ENCODE measurements at regions not wholly inside any gene's neighbourhood (a gene's known extent, or its start where the extent isn't known, plus 50 kb on each side); places are given as distances from the start of the nearest gene placed in this dataset.

- intact Hi-C loops (cut with micrococcal nuclease) = loop anchor here (1.0 to 10.0 kb wide), 11 partner anchors 189 to 1868 kb away; no protein-coding TSS in a partner anchor
- TF ChIP-seq MXI1 (IDR thresholded peaks at IDR 0.05; ENCODE audit: borderline replicate concordance, low read depth, low read length) = no peak
- TF ChIP-seq ELK1 (IDR thresholded peaks at IDR 0.05; ENCODE audit: borderline replicate concordance, low read depth, low read length) = no peak
- no peak; the same call in 1 of the 2 replicates for TF ChIP-seq CHD1 (IDR thresholded peaks at IDR 0.05; ENCODE audit: low read depth, low read length)
- peak; percentile 97 for TF ChIP-seq SMC3 (IDR thresholded peaks at IDR 0.05; ENCODE audit: low read depth, low read length)
- no peak for TF ChIP-seq RFX5 (IDR thresholded peaks at IDR 0.05; ENCODE audit: low read depth, low read length)
- peak; percentile 86 for TF ChIP-seq CEBPB (IDR thresholded peaks at IDR 0.05; ENCODE audit: low read depth, low read length)
- no peak for TF ChIP-seq USF2 (IDR thresholded peaks at IDR 0.05; ENCODE audit: low read depth, low read length)
- TF ChIP-seq NFE2L2 (IDR thresholded peaks at IDR 0.05; ENCODE audit: low read depth, low read length) = no peak
- TF ChIP-seq FOS (IDR thresholded peaks at IDR 0.05; ENCODE audit: low read depth, low read length) = no peak
- 0 out of 2 replicates have a peak, but pooled peaks have one; percentile 37 for TF ChIP-seq POLR2A (IDR thresholded peaks at IDR 0.05; ENCODE audit: low read depth, low read length)
- TF ChIP-seq BHLHE40 (IDR thresholded peaks at IDR 0.05; ENCODE audit: low read depth, low read length) = no peak
- TF ChIP-seq MAZ (IDR thresholded peaks at IDR 0.05; ENCODE audit: borderline replicate concordance, low read depth, low read length) = no peak
- TF ChIP-seq RAD21 (IDR thresholded peaks at IDR 0.05; ENCODE audit: low read length) = peak; percentile 99
- TF ChIP-seq CTCF (conservative IDR thresholded peaks at IDR 0.05; ENCODE audit: low read depth, low read length) = peak; percentile 90
Observed at GRCh38 chr2:39913648-39914461, 134.8 kb upstream of the THUMPD2 start.

More at GRCh38 chr2:39913648-39914461, 134.8 kb upstream of the THUMPD2 start:
- H3K4me2 ChIP-seq (ENCODE audit: low read depth, low read length) = no peak overlapping the region
- peak overlapping the region; percentile 98 for H2BK120ac ChIP-seq (ENCODE audit: low read depth, low read length)
- peak overlapping the region; percentile 97 for H2BK5ac ChIP-seq (ENCODE audit: low read depth, low read length, poor library complexity, severe bottlenecking)
- H3K14ac ChIP-seq (replicated peaks; ENCODE audit: low read depth, low read length) = peak overlapping the region; percentile 83
- ChIA-PET POLR2A (ENCODE audit: unreplicated experiment) (interaction anchor here (1.1 to 1.9 kb wide), 2 partner anchors 189 to 299 kb away, joined by 3 to 5 read pairs; no protein-coding TSS in a partner anchor), CTCF (interaction anchor here (0.9 to 1.4 kb wide), 7 partner anchors 74 to 1785 kb away, joined by 3 to 8 read pairs (median 3); no protein-coding TSS in a partner anchor)
- H2AK9ac ChIP-seq (replicated peaks; ENCODE audit: low read depth, low read length, poor library complexity) = peak overlapping the region; percentile 10
- H2AK5ac ChIP-seq (ENCODE audit: low read depth, low read length) = peak overlapping the region; percentile 98
- no peaks in the 10 kb centered on the region for H3K36me3 ChIP-seq (ENCODE audit: control insufficient read depth, insufficient read depth, low read length)
- H3K4me3 ChIP-seq (ENCODE audit: insufficient read depth, low read depth, low read length) = no peak overlapping the region
- peaks cover 5% of the 10 kb centered on the region; the same call in 1 of the 2 replicates for H3K9me1 ChIP-seq (ENCODE audit: insufficient read depth, low read length)
- H2BK20ac ChIP-seq (ENCODE audit: low read depth, low read length) = peak overlapping the region; percentile 99
- no peaks in the 10 kb centered on the region for H3K79me1 ChIP-seq (ENCODE audit: low read depth in 1 of 2, low read length in 2 of 2)
- H3K9ac ChIP-seq (ENCODE audit: low read depth, low read length) = peak overlapping the region; percentile 45
- peak overlapping the region; percentile 80; the same call in 1 of the 2 replicates for H3K23ac ChIP-seq (ENCODE audit: low read depth, low read length)
- peak overlapping the region; percentile 97 for H4K5ac ChIP-seq (ENCODE audit: low read depth, low read length)
- peak overlapping the region; percentile 85 to 92 for H4K8ac ChIP-seq (ENCODE audit: low read depth in 2 of 2, low read length in 2 of 2)
- H3K4me1 ChIP-seq (ENCODE audit: control insufficient read depth, insufficient read depth, low read length) = peaks cover 5% of the 10 kb centered on the region
- H3K27ac ChIP-seq (ENCODE audit: insufficient read depth, low read length) = peak overlapping the region; percentile 94
- H4K20me1 ChIP-seq (ENCODE audit: insufficient read depth, low read length) = no peaks in the 10 kb centered on the region
- no peaks in the 10 kb centered on the region for H3K9me3 ChIP-seq (ENCODE audit: control insufficient read depth, insufficient read depth, low read length)
- peak overlapping the region; percentile 78 for H2AFZ ChIP-seq (replicated peaks; ENCODE audit: low read length, poor library complexity)
- in situ Hi-C loops (cut with MboI; ENCODE audit: low sequenced_read_pairs) (loop anchor here (25.0 kb wide), 1 partner anchor 1798 kb away; no protein-coding TSS in a partner anchor), dilution Hi-C loops (cut with HindIII; ENCODE audit: low sequenced_read_pairs, unreplicated experiment) (no loop called here)
- WGBS, 2 experiments (ENCODE audit: extremely low coverage in 2 of 2, insufficient read length in 1 of 2) = no CpG with 5 or more reads among the region's 5 CpGs
- H3K18ac ChIP-seq (ENCODE audit: low read depth, low read length) = peak overlapping the region; percentile 97
- DNase-seq = peak; percentile 88
- no TSS peak for BruUV-seq (replicated peaks)
- peak overlapping the region; percentile 80 for H2BK15ac ChIP-seq (ENCODE audit: low read depth, low read length)
- ATAC-seq (ENCODE audit: low read depth) = peak; percentile 85
- peak overlapping the region; percentile 48 for H3K56ac ChIP-seq (ENCODE audit: extremely low read depth, insufficient read depth, low read length)
- peak overlapping the region; percentile 84 for H3K4ac ChIP-seq (ENCODE audit: low read depth, low read length)
- H4K91ac ChIP-seq (ENCODE audit: insufficient read depth, low read depth, low read length) = peak overlapping the region; percentile 95
- no peaks in the 10 kb centered on the region for H3K27me3 ChIP-seq (ENCODE audit: control insufficient read depth, insufficient read depth, low read length)
